Gastrocnemius medialis (tissue), 4 donors: ENCODE measurements at regions not wholly inside any gene's neighbourhood (a gene's known extent, or its start where the extent isn't known, plus 50 kb on each side); places are given as distances from the start of the nearest gene placed in this dataset.

Source experiments
- ATAC-seq, 2 donors: fragments of 150-250 bp; one replicate each; pipeline ENCODE4 v1.9.1; 2016
- DNase-seq, 2 donors: peaks; one replicate each; pipeline ENCODE4 v3.0.0-alpha.2; 2019
- H3K27ac ChIP-seq, 4 donors: fragments of 200-600 bp; sonication (generic); 1 replicate in 1 of 4; 2 replicates in 3 of 4; pipeline ENCODE4 v1.5.1; 2016 to 2018; ENCODE audit warnings: mild to moderate bottlenecking in 2 of 4, moderate library complexity in 1 of 4
- H3K27me3 ChIP-seq, 3 donors: fragments of 200-600 bp; sonication (generic) in 2 of 3; 1 replicate in 1 of 3; 2 replicates in 2 of 3; pipeline versions ENCODE4 v1.5.1 to v1.6.0; 2016 to 2019; ENCODE audit warnings: mild to moderate bottlenecking in 1 of 3, moderate library complexity in 1 of 3
- H3K36me3 ChIP-seq, 2 donors: fragments of 200-600 bp; sonication (generic) in 1 of 2; one replicate each; pipeline ENCODE4 v1.5.1; 2017 to 2018
- H3K4me1 ChIP-seq, 2 donors: fragments of 200-600 bp; sonication (generic) in 1 of 2; one replicate each; pipeline ENCODE4 v1.5.1; 2016 to 2017; ENCODE audit warnings: mild to moderate bottlenecking in 2 of 2
- H3K4me3 ChIP-seq, 4 donors: fragments of 200-600 bp; sonication (generic) in 3 of 4; 1 replicate in 1 of 4; 2 replicates in 3 of 4; pipeline ENCODE4 v1.5.1; 2016 to 2019; ENCODE audit warnings: mild to moderate bottlenecking in 2 of 4
- H3K9me3 ChIP-seq, 3 donors: fragments of 200-600 bp; sonication (generic) in 2 of 3; 1 replicate in 1 of 3; 2 replicates in 2 of 3; pipeline ENCODE4 v1.5.1; 2016 to 2019
- CTCF ChIP-seq, 5 experiments: fragments of 450-650 bp in 3 of 5; fragments of 200-600 bp in 2 of 5; sonication (generic) in 2 of 5; IDR thresholded peaks in 4 of 5; conservative IDR thresholded peaks in 1 of 5; 1 replicate in 4 of 5; 2 replicates in 1 of 5; pipeline ENCODE4 v1.5.1; 2016 to 2019; ENCODE audit warnings: antibody characterized with exemption in 5 of 5, mild to moderate bottlenecking in 3 of 5, moderate library complexity in 3 of 5
- POLR2A ChIP-seq, 2 donors: fragments of 450-650 bp; IDR thresholded peaks; one replicate each; pipeline ENCODE4 v1.6.1; 2017; ENCODE audit warnings: antibody characterized with exemption in 2 of 2, mild to moderate bottlenecking in 2 of 2, moderate library complexity in 2 of 2
- in situ Hi-C, 4 donors: fragments of 200-750 bp; cut with MboI; loops; one replicate each; pipeline versions ENCODE4 v1.15.0 to v1.8.0; 2017; ENCODE audit warnings: low sequenced_read_pairs in 4 of 4
- intact Hi-C: fragments of 100-400 bp; cut with DNase I; formaldehyde crosslinking; loops from one replicate; pipeline ENCODE4 v1.15.1; 2023; ENCODE audit warnings: low total_unique reads

DNA sequence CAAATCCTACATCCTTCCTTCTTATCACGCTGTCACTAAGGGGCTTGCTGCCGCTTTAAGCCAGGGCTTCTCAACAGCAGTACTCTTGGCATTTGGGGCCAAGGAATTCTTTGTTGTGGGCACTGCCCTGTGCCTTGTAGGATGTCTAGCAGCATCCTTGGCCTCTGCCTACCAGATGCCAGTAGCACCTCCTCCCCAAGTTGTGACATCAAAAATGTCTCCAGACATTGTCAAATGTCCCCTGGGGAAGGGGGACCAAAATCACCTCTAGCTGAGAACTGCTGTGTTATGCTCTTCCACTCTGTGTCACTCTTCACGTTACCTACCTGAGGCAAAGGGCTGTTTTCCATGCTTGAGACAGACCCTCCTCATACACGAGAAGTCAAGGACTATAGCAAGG, 400.3 kb upstream of the POU3F1 start:
- H3K27me3 ChIP-seq = peaks cover 0 to 15% (median 0%) of the 10 kb centered on the region in 3 donors

DNA sequence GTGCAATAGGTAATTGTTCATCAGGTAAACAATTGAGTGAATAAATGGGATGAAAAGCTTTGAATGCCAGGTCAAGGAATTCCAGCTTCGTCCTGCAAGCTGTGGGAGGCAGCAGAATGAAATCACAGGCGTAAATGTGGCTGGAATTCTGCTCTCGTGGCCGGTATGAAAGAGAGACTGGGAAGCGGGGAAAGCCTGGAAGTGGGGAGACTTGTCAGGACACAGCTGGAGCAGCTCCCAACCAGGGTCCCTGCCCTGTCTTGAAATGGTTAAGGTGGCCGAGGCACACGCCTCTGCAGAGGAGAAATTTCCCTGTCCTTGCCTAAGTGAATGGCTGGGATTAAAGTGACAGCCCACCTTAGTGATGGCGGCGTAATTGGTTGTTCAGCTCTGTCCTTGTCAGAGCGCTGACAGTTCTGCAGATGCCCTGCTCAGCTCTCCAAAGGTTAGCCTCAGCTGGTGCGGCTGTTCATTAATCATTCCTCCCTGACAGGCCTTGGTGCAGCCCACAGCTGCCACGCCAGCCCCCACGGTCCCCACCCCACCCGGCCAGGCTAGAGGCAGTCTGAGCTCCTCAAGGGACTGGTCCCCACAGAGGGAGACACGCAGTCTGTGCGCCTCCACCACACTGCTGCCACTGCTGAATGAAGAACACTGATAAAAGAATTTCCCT, 398.3 kb upstream of the POU3F1 start:
- intact Hi-C loops (no loop called here), in situ Hi-C loops (no loop called here)
- Histone ChIP-seq H3K4me3 (no peak overlapping the region), H3K36me3 (no peaks in the 10 kb centered on the region), H3K9me3 (peaks cover 0 to 4% (median 0%) of the 10 kb centered on the region in 3 donors), H3K27ac (no peak overlapping the region), H3K4me1 (no peaks in the 10 kb centered on the region), H3K27me3 (peaks cover 0 to 15% (median 0%) of the 10 kb centered on the region in 3 donors)
- TF ChIP-seq POLR2A (IDR thresholded peaks at IDR 0.05) (no peak), CTCF (IDR thresholded peaks at IDR 0.05 in 4 of 5, conservative IDR thresholded peaks at IDR 0.05 in 1 of 5) (no peak)
- ATAC-seq = no peak
- DNase-seq = no peak

More for the DNA sequence above, 400.3 kb upstream of the POU3F1 start:
- in situ Hi-C loops (no loop called here), intact Hi-C loops (no loop called here)
- Histone ChIP-seq H3K9me3 (no peaks in the 10 kb centered on the region), H3K4me3 (no peak overlapping the region), H3K4me1 (no peaks in the 10 kb centered on the region), H3K27ac (no peak overlapping the region), H3K36me3 (no peaks in the 10 kb centered on the region)
- DNase-seq (no peak), ATAC-seq (no peak)
- TF ChIP-seq CTCF (IDR thresholded peaks at IDR 0.05 in 4 of 5, conservative IDR thresholded peaks at IDR 0.05 in 1 of 5) (no peak), POLR2A (IDR thresholded peaks at IDR 0.05) (no peak)

DNA sequence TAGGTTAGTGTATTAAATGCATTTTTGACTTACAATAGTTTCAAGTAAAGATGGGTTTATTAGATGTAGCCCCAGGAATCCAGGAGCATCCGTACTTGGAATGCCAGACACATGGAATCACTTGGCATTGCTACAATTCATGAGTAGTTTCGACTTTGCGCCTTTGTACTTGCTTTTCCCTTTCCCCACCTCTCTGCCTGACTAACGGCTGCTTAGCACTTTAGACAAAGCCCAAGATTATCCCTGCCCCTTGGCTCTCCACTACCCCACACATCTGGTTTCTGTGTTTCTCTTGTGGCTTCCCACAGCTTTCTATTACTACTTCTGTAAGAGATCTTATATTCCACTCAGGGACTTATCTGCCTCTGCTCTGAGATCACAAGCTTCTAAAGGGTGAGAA, 397.7 kb upstream of the POU3F1 start:
- DNase-seq (no peak), ATAC-seq (no peak)
- intact Hi-C loops (no loop called here), in situ Hi-C loops (no loop called here)
- no peak overlapping the region for H3K27ac ChIP-seq
- no peak overlapping the region for H3K4me3 ChIP-seq
- peaks cover 0 to 15% (median 0%) of the 10 kb centered on the region in 3 donors for H3K27me3 ChIP-seq
- H3K9me3 ChIP-seq = peaks cover 0 to 4% (median 0%) of the 10 kb centered on the region in 3 donors
- H3K36me3 ChIP-seq = no peaks in the 10 kb centered on the region
- H3K4me1 ChIP-seq = no peaks in the 10 kb centered on the region
- TF ChIP-seq POLR2A (IDR thresholded peaks at IDR 0.05) (no peak), CTCF (IDR thresholded peaks at IDR 0.05 in 4 of 5, conservative IDR thresholded peaks at IDR 0.05 in 1 of 5) (no peak)

DNA sequence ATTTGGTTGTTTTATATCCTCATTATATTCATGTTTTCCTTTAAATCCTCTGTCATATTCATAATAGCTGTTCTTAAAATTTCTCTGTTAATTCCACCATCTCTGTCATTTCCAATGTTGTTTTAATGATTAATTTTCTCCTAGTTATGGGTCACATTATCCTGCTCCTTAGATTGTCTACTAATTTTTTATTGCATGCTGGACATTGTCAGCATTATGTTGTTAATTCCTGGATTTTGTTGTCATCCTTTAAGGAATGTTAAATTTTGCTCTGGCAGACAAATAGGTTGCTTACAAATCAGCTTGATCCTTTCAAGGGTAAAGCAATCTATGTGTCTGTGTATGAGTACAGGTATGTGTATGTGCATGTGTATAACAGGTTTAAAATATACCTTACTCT, 393.8 kb upstream of the POU3F1 start:
- TF ChIP-seq POLR2A (IDR thresholded peaks at IDR 0.05) = no peak
- no peak for TF ChIP-seq CTCF (IDR thresholded peaks at IDR 0.05 in 4 of 5, conservative IDR thresholded peaks at IDR 0.05 in 1 of 5)
- Histone ChIP-seq H3K36me3 (no peaks in the 10 kb centered on the region), H3K9me3 (peaks cover 0 to 4% (median 0%) of the 10 kb centered on the region in 3 donors), H3K27ac (no peak overlapping the region), H3K4me3 (no peak overlapping the region), H3K27me3 (peaks cover 0 to 12% (median 0%) of the 10 kb centered on the region in 3 donors), H3K4me1 (no peaks in the 10 kb centered on the region)
- intact Hi-C loops (no loop called here), in situ Hi-C loops (no loop called here)
- DNase-seq = no peak
- ATAC-seq = no peak

DNA sequence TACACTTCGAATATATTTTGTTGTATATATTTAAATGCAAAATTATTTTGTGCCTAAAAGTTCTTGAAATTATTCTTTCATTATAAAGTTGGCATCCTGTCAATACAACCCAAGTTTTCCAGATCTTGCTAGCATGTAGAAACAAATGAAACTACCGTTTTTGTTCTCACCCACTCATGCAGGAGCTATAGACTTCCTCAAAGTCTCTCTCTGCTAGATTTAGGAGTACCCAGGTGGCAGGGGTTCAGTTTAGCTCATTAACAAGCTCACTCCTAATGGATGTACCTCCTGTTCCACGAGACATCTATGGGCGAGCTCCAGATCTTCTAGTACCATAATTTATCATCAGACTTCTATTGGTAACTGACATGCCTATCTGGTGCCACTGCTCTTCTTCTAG, 390.2 kb upstream of the POU3F1 start:
- intact Hi-C loops (no loop called here), in situ Hi-C loops (no loop called here)
- no peak for ATAC-seq
- Histone ChIP-seq H3K4me3 (no peak overlapping the region), H3K36me3 (no peaks in the 10 kb centered on the region), H3K4me1 (no peaks in the 10 kb centered on the region), H3K27ac (no peak overlapping the region), H3K27me3 (peaks cover 0 to 4% (median 0%) of the 10 kb centered on the region in 3 donors), H3K9me3 (peaks cover 0 to 4% (median 0%) of the 10 kb centered on the region in 3 donors)
- no peak for TF ChIP-seq POLR2A (IDR thresholded peaks at IDR 0.05)
- TF ChIP-seq CTCF (IDR thresholded peaks at IDR 0.05 in 4 of 5, conservative IDR thresholded peaks at IDR 0.05 in 1 of 5) = no peak
- DNase-seq = no peak
